HG03064 (cell line): ENCODE measurements at regions not wholly inside any gene's neighbourhood (a gene's known extent, or its start where the extent isn't known, plus 50 kb on each side); places are given as distances from the start of the nearest gene placed in this dataset.
"Not testable (repeated sequence)": the region's sequence is repeated elsewhere in the genome, so short reads cannot be mapped to it uniquely, and the experiment has no call there.

Source experiments
- ATAC-seq: cut with Tn5 transposase; IDR thresholded peaks from one replicate; pipeline ENCODE4 v1.9.1; 2021; ENCODE audit warnings: low read depth; ENCODE audit not compliant: unreplicated experiment

GRCh38 chr2:242041816-242042215 lies 172.3 kb downstream of the RTP5 start:
- no peak for ATAC-seq

GRCh38 chr2:242043538-242044312 lies 174.2 kb downstream of the RTP5 start:
- no peak for ATAC-seq

GRCh38 chr2:242044313-242044590 lies 174.7 kb downstream of the RTP5 start:
- no peak for ATAC-seq

- not testable (repeated sequence) for ATAC-seq
Measured at GRCh38 chr2:242045596-242046144, 176.1 kb downstream of the RTP5 start.

- no peak for ATAC-seq
Measured at GRCh38 chr2:242046206-242046826, 176.8 kb downstream of the RTP5 start.

- no peak for ATAC-seq
Measured at GRCh38 chr2:242047963-242048362, 178.4 kb downstream of the RTP5 start.

GRCh38 chr2:242048479-242048878 lies 178.9 kb downstream of the RTP5 start:
- no peak for ATAC-seq

GRCh38 chr2:242049492-242049891 lies 180.0 kb downstream of the RTP5 start:
- ATAC-seq: not testable (repeated sequence)

GRCh38 chr2:242051463-242051862 lies 181.9 kb downstream of the RTP5 start:
- ATAC-seq: no peak

GRCh38 chr2:242052421-242052820 lies 182.9 kb downstream of the RTP5 start:
- no peak for ATAC-seq

- no peak for ATAC-seq
Measured at GRCh38 chr2:242053921-242054320, 184.4 kb downstream of the RTP5 start.

- no peak for ATAC-seq
Measured at GRCh38 chr2:242054406-242054805, 184.9 kb downstream of the RTP5 start.

- no peak for ATAC-seq
Measured at GRCh38 chr2:242054881-242055801, 185.6 kb downstream of the RTP5 start.

- no peak for ATAC-seq
Measured at GRCh38 chr2:242056026-242056425, 186.5 kb downstream of the RTP5 start.

GRCh38 chr2:242056785-242057184 lies 187.3 kb downstream of the RTP5 start:
- no peak for ATAC-seq

GRCh38 chr2:242057379-242058040 lies 188.0 kb downstream of the RTP5 start:
- no peak for ATAC-seq

- no peak for ATAC-seq
Measured at GRCh38 chr2:242058116-242058680, 188.7 kb downstream of the RTP5 start.

- ATAC-seq: no peak
Measured at GRCh38 chr2:242059566-242059965, 190.0 kb downstream of the RTP5 start.

- no peak for ATAC-seq
Measured at GRCh38 chr2:242060212-242060835, 190.8 kb downstream of the RTP5 start.

GRCh38 chr2:242061930-242062329 lies 192.4 kb downstream of the RTP5 start:
- not testable (repeated sequence) for ATAC-seq
